Right lobe of liver (tissue), 6 donors: ENCODE measurements at regions not wholly inside any gene's neighbourhood (a gene's known extent, or its start where the extent isn't known, plus 50 kb on each side); places are given as distances from the start of the nearest gene placed in this dataset.

Experiments
- ATAC-seq, 4 donors: fragments of 200-7000 bp; cut with Tn5 transposase; one replicate each; pipeline ENCODE4 v1.9.1; 2020; ENCODE audit warnings: mild to moderate bottlenecking in 4 of 4, moderate library complexity in 4 of 4
- DNase-seq, 3 donors: peaks; one replicate each; pipeline ENCODE4 v3.0.0-alpha.2; 2020
- H3K27ac ChIP-seq, 3 donors: fragments of 200-600 bp; one replicate each; pipeline ENCODE4 v1.8.0; 2022
- H3K27me3 ChIP-seq, 2 donors: fragments of 200-600 bp; one replicate each; pipeline ENCODE4 v1.8.0; 2022
- H3K36me3 ChIP-seq, 4 donors: fragments of 200-600 bp; sonication (generic) in 1 of 4; one replicate each; pipeline versions ENCODE4 v1.5.1 to v1.8.0; 2017 to 2022; ENCODE audit warnings: control low read depth in 1 of 4
- H3K4me1 ChIP-seq, 4 donors: fragments of 200-600 bp; sonication (generic) in 1 of 4; one replicate each; pipeline versions ENCODE4 v1.5.1 to v1.8.0; 2017 to 2022; ENCODE audit warnings: control low read depth in 1 of 4
- H3K4me3 ChIP-seq, 3 donors: fragments of 200-600 bp; one replicate each; pipeline ENCODE4 v1.8.0; 2022
- H3K9me3 ChIP-seq, 4 donors: fragments of 200-600 bp; sonication (generic) in 1 of 4; one replicate each; pipeline versions ENCODE4 v1.5.1 to v1.8.0; 2017 to 2022; ENCODE audit warnings: control low read depth in 1 of 4
- CTCF ChIP-seq, 4 donors: fragments of 200-600 bp in 3 of 4; fragments of 450-650 bp in 1 of 4; IDR thresholded peaks; one replicate each; pipeline versions ENCODE4 v1.5.1 to v1.8.0; 2016 to 2022; ENCODE audit warnings: antibody characterized with exemption in 4 of 4, mild to moderate bottlenecking in 2 of 4
- POLR2A ChIP-seq: fragments of 450-650 bp; IDR thresholded peaks from one replicate; pipeline ENCODE4 v1.6.1; 2017; ENCODE audit warnings: antibody characterized with exemption, mild to moderate bottlenecking
- WGBS: methylation state at CpG from one replicate; pipeline ENCODE4 v1.1.6; 2018; ENCODE audit warnings: low coverage, low lambda C conversion rate; ENCODE audit not compliant: insufficient coverage; ENCODE audit errors: missing lambda C conversion rate; 5-methylcytosine and 5-hydroxymethylcytosine counted together
- intact Hi-C, 2 donors: fragments of 100-400 bp; cut with DNase I; formaldehyde crosslinking; loops; one replicate each; pipeline versions ENCODE4 v1.11.2 to v1.14.1; 2022
- donor health status: DM: no; HTN: yes; CAD: no.
- donor health status: DM: no; HTN: no; CAD: no.
- donor health status: DM: no; HTN: no; CAD: no.
- donor health status: DM: no; HTN: yes; CAD: no.
- donor health status: DM: no; HTN: yes; CAD: no.

- no peaks in the 10 kb centered on the region for H3K36me3 ChIP-seq
- H3K9me3 ChIP-seq: no peaks in the 10 kb centered on the region
- DNase-seq: no peak
- H3K27me3 ChIP-seq: no peaks in the 10 kb centered on the region
- no peaks in the 10 kb centered on the region for H3K4me1 ChIP-seq
- intact Hi-C loops: no loop called here
- no peak overlapping the region for H3K27ac ChIP-seq
- TF ChIP-seq CTCF (IDR thresholded peaks at IDR 0.05): no peak
- TF ChIP-seq POLR2A: no peak
- 51% methylated on average over 4 of the region's 4 CpGs for WGBS
- ATAC-seq: no peak
- no peak overlapping the region for H3K4me3 ChIP-seq
Observed at GRCh38 chr4:20095805-20096541, 155.7 kb upstream of the SLIT2 start.

- Histone ChIP-seq H3K4me3 (no peak overlapping the region), H3K27ac (no peak overlapping the region), H3K27me3 (no peaks in the 10 kb centered on the region), H3K36me3 (no peaks in the 10 kb centered on the region), H3K4me1 (no peaks in the 10 kb centered on the region), H3K9me3 (no peaks in the 10 kb centered on the region)
- ATAC-seq (no peak), DNase-seq (no peak)
- no peak for TF ChIP-seq POLR2A
- TF ChIP-seq CTCF (IDR thresholded peaks at IDR 0.05): no peak
- WGBS: 6% methylated on average over 1 of the region's 1 CpG
- intact Hi-C loops: no loop called here
Observed at GRCh38 chr4:20091781-20092180, 159.9 kb upstream of the SLIT2 start.

GRCh38 chr4:20087522-20087911, 164.2 kb upstream of the SLIT2 start:
- intact Hi-C loops: no loop called here
- DNase-seq: no peak
- no peaks in the 10 kb centered on the region for H3K9me3 ChIP-seq
- H3K27ac ChIP-seq: no peak overlapping the region
- H3K4me3 ChIP-seq: no peak overlapping the region
- whole genome bisulfite sequencing: 63% methylated on average over 8 of the region's 8 CpGs
- ATAC-seq: no peak
- H3K36me3 ChIP-seq: no peaks in the 10 kb centered on the region
- no peaks in the 10 kb centered on the region for H3K27me3 ChIP-seq
- TF ChIP-seq CTCF (IDR thresholded peaks at IDR 0.05) (no peak), POLR2A (no peak)
- H3K4me1 ChIP-seq: no peaks in the 10 kb centered on the region

- TF ChIP-seq POLR2A (no peak), CTCF (IDR thresholded peaks at IDR 0.05) (no peak)
- 63% methylated on average over 6 of the region's 6 CpGs for WGBS
Observed at GRCh38 chr4:20086799-20087521, 164.7 kb upstream of the SLIT2 start.

More at GRCh38 chr4:20086799-20087521, 164.7 kb upstream of the SLIT2 start:
- intact Hi-C loops: no loop called here
- Histone ChIP-seq H3K4me3 (no peak overlapping the region), H3K27me3 (no peaks in the 10 kb centered on the region), H3K9me3 (no peaks in the 10 kb centered on the region), H3K36me3 (no peaks in the 10 kb centered on the region), H3K27ac (no peak overlapping the region), H3K4me1 (no peaks in the 10 kb centered on the region)
- ATAC-seq (no peak), DNase-seq (no peak)
